HEK293T (cell line): ENCODE measurements at regions not wholly inside any gene's neighbourhood (a gene's known extent, or its start where the extent isn't known, plus 50 kb on each side); places are given as distances from the start of the nearest gene placed in this dataset.

ENCODE experiments used
- CTCF ChIA-PET: fragments of 350-600 bp; formaldehyde crosslinking; extraction: SDS; loops from one replicate; lab custom pipeline; 2021; ENCODE audit warnings: antibody characterized with exemption, inconsistent platforms; lab: Yijun Ruan, JAX
- POLR2A ChIA-PET: fragments of 350-600 bp; formaldehyde crosslinking; extraction: SDS; loops from one replicate; lab custom pipeline; 2020; ENCODE audit warnings: antibody characterized with exemption, inconsistent platforms; lab: Yijun Ruan, JAX
- DNase-seq: peaks from one replicate; pipeline ENCODE4 v3.0.0; 2012; ENCODE audit warnings: mixed read lengths; ENCODE audit errors: extremely low spot score
- ARNT ChIP-seq: fragments of 450-650 bp; IDR thresholded peaks from 2 replicates; pipeline ENCODE4 v1.6.1; 2017; ENCODE audit warnings: mild to moderate bottlenecking
- BHLHE40 ChIP-seq: fragments of 450-650 bp; IDR thresholded peaks from 2 replicates; pipeline ENCODE4 v1.6.1; 2016; ENCODE audit warnings: mild to moderate bottlenecking, moderate library complexity, borderline replicate concordance
- CTBP1 ChIP-seq: fragments of 450-650 bp; IDR thresholded peaks from 2 replicates; pipeline ENCODE4 v1.6.1; 2016; ENCODE audit warnings: borderline replicate concordance
- ELF4 ChIP-seq: fragments of 450-650 bp; IDR thresholded peaks from 2 replicates; pipeline ENCODE4 v1.6.1; 2017; ENCODE audit warnings: antibody characterized with exemption
- FOXA1 ChIP-seq: fragments of 450-650 bp; IDR thresholded peaks from 2 replicates; pipeline ENCODE4 v1.6.1; 2016; ENCODE audit warnings: mild to moderate bottlenecking
- FOXK2 ChIP-seq: fragments of 450-650 bp; IDR thresholded peaks from 2 replicates; pipeline ENCODE4 v1.6.1; 2016; ENCODE audit warnings: mild to moderate bottlenecking
- FOXM1 ChIP-seq: fragments of 450-650 bp; IDR thresholded peaks from 2 replicates; pipeline ENCODE4 v1.6.1; 2017; ENCODE audit warnings: mild to moderate bottlenecking, borderline replicate concordance
- HDGF ChIP-seq: fragments of 450-650 bp; IDR thresholded peaks from 2 replicates; pipeline ENCODE4 v1.6.1; 2017; ENCODE audit warnings: antibody characterized with exemption, borderline replicate concordance
- L3MBTL2 ChIP-seq: fragments of 450-650 bp; conservative IDR thresholded peaks from 2 replicates; pipeline ENCODE4 v1.6.1; 2016; ENCODE audit warnings: mild to moderate bottlenecking
- LEF1 ChIP-seq: fragments of 450-650 bp; IDR thresholded peaks from 2 replicates; pipeline ENCODE4 v1.6.1; 2017; ENCODE audit warnings: mild to moderate bottlenecking, borderline replicate concordance
- NFRKB ChIP-seq: fragments of 450-650 bp; IDR thresholded peaks from 2 replicates; pipeline ENCODE4 v1.6.1; 2016; ENCODE audit warnings: mild to moderate bottlenecking, moderate library complexity
- SP1 ChIP-seq: fragments of 450-650 bp; IDR thresholded peaks from 2 replicates; pipeline ENCODE4 v1.6.1; 2017
- SUZ12 ChIP-seq: fragments of 450-650 bp; IDR thresholded peaks from 2 replicates; pipeline ENCODE4 v1.6.1; 2016; ENCODE audit warnings: mild to moderate bottlenecking
- TARDBP ChIP-seq: fragments of 450-650 bp; IDR thresholded peaks from 2 replicates; pipeline ENCODE4 v1.6.1; 2016
- ZNF384 ChIP-seq: fragments of 450-650 bp; IDR thresholded peaks from 2 replicates; pipeline ENCODE4 v1.6.1; 2016
- TF ChIP-seq, protein P1 (sequence below): fragments of 450-650 bp; IDR thresholded peaks from 2 replicates; pipeline ENCODE4 v1.6.1; 2016

- POLR2A ChIA-PET = no interaction called here
- no peak for DNase-seq
- CTCF ChIA-PET = no interaction called here
- TF ChIP-seq SUZ12 = no peak
- no peak for TF ChIP-seq L3MBTL2
- no peak for TF ChIP-seq ELF4
- no peak for TF ChIP-seq LEF1
- no peak for TF ChIP-seq TARDBP
- no peak for TF ChIP-seq SP1
Measured at GRCh38 chr10:52988923-52989322, 216.3 kb upstream of the MBL2 start.

- CTCF ChIA-PET = no interaction called here
- TF ChIP-seq, protein P1, sequence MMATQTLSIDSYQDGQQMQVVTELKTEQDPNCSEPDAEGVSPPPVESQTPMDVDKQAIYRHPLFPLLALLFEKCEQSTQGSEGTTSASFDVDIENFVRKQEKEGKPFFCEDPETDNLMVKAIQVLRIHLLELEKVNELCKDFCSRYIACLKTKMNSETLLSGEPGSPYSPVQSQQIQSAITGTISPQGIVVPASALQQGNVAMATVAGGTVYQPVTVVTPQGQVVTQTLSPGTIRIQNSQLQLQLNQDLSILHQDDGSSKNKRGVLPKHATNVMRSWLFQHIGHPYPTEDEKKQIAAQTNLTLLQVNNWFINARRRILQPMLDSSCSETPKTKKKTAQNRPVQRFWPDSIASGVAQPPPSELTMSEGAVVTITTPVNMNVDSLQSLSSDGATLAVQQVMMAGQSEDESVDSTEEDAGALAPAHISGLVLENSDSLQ = peak; percentile 38; the same call in 1 of the 2 replicates
- no peak for TF ChIP-seq FOXK2
- POLR2A ChIA-PET = no interaction called here
- peak; percentile 17 for DNase-seq
Measured at GRCh38 chr10:52986125-52986524, 213.5 kb upstream of the MBL2 start.

- TF ChIP-seq CTBP1 (no peak), NFRKB (no peak), HDGF (no peak), L3MBTL2 (no peak), TARDBP (no peak), ELF4 (no peak), BHLHE40 (no peak), FOXA1 (no peak), FOXM1 (no peak), ARNT (no peak), SP1 (no peak), FOXK2 (no peak), ZNF384 (no peak), LEF1 (no peak), SUZ12 (no peak)
- TF ChIP-seq, protein P1 = no peak
- DNase-seq = no peak
- ChIA-PET POLR2A (no interaction called here), CTCF (interaction anchor here (0.6 kb wide), 1 partner anchor 8 kb away, joined by 4 read pairs; no protein-coding TSS in a partner anchor)
Measured at GRCh38 chr10:52984169-52984568, 211.6 kb upstream of the MBL2 start.

GRCh38 chr10:52979295-52979990 is 206.9 kb upstream of the MBL2 start:
- POLR2A ChIA-PET = no interaction called here
- DNase-seq = no peak
- TF ChIP-seq L3MBTL2 (no peak), NFRKB (no peak)
- TF ChIP-seq, protein P1 = peak; percentile 73; the same call in 1 of the 2 replicates
- CTCF ChIA-PET = no interaction called here

DNA sequence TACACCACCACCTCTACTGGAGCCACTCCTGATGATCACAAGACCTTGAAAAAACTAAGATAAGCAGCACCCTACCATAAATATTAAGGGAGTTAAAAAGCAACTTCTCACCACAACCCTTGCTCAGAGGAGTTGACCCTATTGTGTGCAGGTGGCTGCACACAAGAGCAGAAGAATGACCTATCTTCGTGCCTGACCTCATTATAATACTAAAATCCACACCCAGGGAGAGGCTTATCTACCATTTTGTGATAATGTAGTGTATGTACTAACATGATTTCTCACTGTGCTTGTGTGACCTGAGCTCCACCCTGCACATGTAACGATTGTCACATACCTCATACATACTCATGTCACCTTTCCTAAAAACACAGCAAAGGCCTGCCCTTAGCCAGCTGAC is 205.0 kb upstream of the MBL2 start:
- TF ChIP-seq ZNF384 = no peak
- TF ChIP-seq, protein P1 = no peak
- TF ChIP-seq LEF1 = no peak
- no peak for TF ChIP-seq SP1
- no peak for TF ChIP-seq SUZ12
- no peak for TF ChIP-seq ELF4
- no peak for TF ChIP-seq TARDBP
- TF ChIP-seq FOXA1 = no peak
- ChIA-PET CTCF (no interaction called here), POLR2A (no interaction called here)

DNA sequence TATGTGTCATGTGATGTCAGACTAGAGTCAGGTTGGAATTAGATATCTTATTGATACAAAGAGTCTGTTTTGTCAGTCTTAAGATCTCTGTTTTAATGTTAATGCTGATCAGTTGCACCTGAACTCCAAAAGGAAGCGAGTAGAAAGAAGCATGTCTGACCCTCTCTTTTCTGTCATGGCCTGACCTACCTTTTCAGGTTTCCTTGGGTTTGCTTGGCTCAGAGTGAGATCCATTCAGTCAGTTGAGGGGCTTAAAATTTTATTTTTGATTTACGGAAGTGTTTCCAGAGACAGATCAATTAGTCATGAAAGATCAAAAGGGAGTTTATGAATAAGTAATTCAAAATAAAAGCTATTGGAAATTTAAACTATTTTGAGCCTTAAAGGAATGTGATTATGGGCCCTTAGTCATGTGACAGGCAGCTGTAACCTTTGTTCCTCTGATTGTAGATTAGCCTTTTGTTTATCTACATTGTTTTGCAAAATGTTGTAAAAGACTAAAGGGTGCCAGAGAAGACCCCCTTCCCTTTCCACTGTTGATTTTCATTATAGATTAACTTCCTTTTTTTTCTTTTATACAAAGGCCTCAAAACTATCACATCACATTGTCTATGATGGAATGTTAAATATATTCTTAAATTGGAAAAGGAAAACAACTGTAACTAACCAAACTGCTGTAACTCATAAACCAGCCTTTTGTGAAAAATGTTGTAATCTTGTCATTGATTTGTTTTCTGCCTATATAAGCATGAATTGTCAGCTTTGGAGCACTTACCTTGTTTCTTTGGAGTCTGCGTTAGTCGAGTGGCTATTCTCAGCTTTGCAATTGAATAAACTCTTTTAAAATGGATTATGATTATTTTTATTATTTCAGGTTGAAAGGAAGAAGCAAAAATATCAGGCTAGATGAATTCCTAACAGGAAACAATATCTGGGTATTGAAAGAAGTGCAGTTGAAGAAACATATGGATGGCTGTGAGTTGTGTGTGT is 195.5 kb upstream of the MBL2 start:
- CTCF ChIA-PET = no interaction called here
- POLR2A ChIA-PET = no interaction called here
- TF ChIP-seq NFRKB = no peak
- no peak for TF ChIP-seq CTBP1
- TF ChIP-seq SUZ12 = no peak
- no peak for TF ChIP-seq FOXA1
- no peak for TF ChIP-seq FOXK2
- TF ChIP-seq SP1 = no peak
- TF ChIP-seq LEF1 = no peak
- TF ChIP-seq BHLHE40 = no peak
- TF ChIP-seq ZNF384 = no peak
- TF ChIP-seq, protein P1 = no peak
- DNase-seq = no peak

More for the DNA sequence above, 205.0 kb upstream of the MBL2 start:
- DNase-seq = no peak
